HG03159 (cell line): ENCODE measurements at regions not wholly inside any gene's neighbourhood (a gene's known extent, or its start where the extent isn't known, plus 50 kb on each side); places are given as distances from the start of the nearest gene placed in this dataset.
"Not testable (repeated sequence)": the region's sequence is repeated elsewhere in the genome, so short reads cannot be mapped to it uniquely, and the experiment has no call there.

Source experiments
- ATAC-seq: cut with Tn5 transposase; IDR thresholded peaks from one replicate; pipeline ENCODE4 v1.9.1; 2021; ENCODE audit warnings: mild to moderate bottlenecking, moderate library complexity; ENCODE audit not compliant: unreplicated experiment

DNA sequence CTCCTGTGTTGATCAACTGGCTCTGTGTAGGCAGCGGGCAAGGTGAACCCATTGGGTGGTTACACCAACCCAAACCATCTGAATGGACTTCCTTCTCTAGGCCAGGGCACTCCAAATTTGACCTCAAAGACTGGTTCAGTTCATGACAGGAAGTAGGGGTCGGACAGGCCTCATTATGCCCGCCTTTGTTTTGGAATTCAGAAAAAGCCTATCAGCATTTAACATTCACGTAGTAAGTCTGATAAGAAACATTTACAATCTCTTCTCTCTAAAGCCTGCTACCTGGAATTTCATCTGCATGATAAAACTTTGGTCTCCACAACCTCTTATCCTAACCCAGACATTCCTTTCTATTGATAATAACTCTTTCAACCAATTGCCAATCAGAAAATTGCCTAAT, 97.1 kb upstream of the ETV3 start:
- ATAC-seq: no peak

DNA sequence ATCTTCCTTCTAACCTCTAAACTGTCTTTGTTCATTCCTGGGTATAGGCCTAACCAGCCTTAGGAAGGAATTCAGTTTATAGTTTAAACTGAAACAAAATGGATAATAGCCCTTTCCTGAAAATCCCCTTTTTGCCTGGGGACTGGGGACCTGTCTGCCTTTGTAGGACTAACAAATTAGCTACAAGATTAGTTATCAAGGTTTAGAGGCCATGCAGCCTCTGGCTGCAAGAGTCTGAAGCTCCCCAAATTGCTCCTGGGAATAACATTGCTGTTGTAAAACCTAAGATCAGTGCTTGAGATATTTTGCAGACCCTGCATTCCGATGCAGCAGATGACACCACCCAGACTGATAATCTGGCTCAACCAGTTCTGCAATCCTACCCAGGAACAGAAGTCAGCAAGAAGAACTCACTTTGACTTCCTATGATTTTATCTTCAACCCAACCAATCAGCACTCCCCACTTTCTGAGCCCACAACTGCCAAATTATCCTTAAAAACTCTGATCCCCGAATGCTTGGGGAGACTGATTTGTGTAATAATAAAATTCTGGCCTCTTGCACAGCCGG, 96.6 kb upstream of the ETV3 start:
- ATAC-seq: no peak

DNA sequence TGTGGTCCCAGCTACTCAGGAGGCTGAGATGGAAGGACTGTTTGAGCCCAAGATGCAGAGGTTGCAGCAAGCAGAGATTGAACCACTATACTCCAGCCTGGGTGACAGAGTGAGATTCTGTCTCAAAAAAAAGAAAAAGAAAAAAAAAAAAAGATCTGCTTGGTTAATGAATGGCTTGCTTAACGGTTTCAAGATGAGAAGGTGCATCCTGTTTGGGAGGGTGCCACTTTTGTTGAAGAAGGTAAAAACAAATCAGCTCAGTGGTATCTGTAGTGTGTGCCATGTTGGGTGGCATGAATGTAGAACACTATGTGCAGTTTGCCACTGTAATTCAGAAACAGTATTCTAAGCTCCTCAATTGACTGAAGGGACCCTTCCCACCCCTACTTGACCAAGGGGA, 94.9 kb upstream of the ETV3 start:
- ATAC-seq: peak; percentile 74

GRCh38 chr1:157231846-157232525, 93.8 kb upstream of the ETV3 start:
- no peak for ATAC-seq

DNA sequence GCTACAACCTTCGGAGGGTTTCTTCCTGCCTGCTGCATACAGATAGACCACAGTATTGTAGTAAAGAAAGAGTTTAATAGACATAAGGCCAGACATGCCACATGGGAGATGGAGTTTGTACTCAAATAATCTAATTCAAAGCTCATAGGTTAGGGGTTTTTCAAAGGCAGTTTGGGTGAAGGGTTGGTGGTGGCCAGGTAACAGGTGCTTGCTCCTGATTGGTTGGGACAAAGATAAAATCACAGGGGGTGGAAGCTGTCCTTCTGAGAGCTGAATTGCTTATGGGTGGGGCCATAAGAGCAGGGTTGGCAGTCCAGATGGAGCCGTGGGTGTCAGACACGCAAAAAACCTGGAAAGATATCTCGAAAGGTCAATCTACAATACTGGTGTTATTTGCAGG, 92.3 kb upstream of the ETV3 start:
- ATAC-seq: no peak

DNA sequence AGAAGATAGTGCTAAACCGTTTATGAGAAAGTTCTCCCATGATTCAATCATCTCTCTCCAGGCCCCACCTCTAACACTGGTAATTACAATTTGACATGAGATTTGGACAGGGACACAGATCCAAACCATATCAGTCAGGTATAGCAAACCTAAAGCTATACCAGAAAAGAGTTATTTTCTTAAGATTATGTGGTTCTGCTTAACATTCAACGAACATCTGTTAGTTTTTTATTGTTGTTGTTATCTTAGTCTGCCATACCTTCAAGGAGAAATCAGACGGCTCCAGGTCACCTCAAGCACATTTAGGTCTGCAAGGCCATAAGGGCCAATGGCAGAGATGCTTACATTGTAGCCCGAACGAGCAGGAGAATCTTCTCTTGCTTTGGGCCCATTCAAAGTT, 89.5 kb upstream of the ETV3 start:
- ATAC-seq: no peak

GRCh38 chr1:157226739-157227138, 88.5 kb upstream of the ETV3 start:
- ATAC-seq: no peak

DNA sequence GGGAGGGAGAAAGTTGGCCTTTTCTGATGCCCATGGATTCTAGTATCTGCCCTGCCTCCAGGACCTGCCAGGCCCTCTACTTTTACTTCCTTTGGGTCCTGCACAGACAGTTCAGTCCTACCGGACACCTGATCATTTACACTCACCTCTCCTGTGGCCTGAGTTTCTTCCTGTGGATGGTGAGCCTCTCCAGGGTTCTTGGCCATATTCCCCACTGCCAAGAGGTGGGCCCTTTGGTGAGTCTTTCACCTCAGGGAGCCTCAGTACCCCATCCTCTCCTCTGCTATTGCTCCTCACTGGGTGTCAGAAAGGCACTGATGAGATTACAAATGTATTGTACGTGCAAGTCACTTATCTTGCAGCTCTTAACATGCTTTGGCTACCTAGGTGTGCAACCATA, 81.4 kb upstream of the ETV3 start:
- no peak for ATAC-seq

DNA sequence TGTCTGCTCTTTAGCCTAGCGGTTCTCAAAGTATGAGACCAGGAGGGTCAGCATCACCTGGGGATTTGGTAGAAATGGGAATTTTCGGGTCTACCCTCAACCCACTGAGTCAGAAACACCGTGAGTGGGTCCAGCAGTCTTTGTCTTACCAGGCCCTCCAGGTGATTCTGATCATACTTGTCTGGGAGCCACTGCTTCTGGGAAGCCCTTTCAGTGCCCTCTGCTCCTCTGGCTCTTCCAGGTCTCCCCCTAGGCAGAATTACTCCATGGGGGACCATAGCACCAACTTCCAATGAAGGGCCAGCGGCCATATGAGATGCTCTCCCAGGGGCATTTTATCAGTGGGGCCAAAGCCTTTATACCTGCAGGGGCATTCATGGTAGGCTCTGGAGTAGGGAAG, 81.0 kb upstream of the ETV3 start:
- ATAC-seq: no peak

DNA sequence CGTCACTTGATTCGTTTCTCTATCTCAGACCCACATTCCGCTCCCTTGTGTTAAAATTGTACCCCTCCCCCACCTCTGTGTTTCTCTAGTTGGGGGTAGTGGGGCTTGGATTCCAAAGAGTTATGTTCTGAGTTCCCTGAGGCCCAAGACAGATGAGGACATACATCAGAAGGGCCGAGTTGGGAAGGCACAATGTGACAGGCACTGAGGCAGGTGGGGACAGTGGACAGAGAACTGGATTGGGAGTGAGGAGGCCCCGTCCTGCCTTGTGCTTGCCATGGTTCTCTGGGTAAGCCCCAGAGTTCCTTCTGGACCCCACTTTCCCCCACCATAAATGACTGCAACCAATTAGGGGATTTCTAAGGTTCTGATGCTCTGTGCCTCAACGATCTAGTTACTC, 80.5 kb upstream of the ETV3 start:
- no peak for ATAC-seq

DNA sequence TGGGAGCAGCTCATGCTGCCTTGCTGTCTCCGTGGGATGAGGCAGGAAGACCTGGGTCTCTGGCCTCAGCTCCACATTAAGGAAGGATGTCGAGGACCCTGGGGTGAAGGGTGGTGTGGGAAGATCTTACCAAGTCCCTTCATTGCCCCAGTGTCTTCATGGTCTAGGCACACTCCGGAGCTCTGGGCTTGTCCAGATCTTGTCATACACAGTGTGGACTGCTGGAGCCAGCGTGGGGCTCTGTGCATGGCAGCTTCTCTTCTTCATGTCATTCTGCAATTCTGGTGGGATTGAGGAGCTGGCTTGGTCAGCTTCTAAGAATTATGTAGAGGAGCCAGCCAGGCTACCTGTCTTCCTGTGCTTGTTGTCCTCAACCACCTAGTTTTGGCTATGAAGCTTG, 79.3 kb upstream of the ETV3 start:
- no peak for ATAC-seq

DNA sequence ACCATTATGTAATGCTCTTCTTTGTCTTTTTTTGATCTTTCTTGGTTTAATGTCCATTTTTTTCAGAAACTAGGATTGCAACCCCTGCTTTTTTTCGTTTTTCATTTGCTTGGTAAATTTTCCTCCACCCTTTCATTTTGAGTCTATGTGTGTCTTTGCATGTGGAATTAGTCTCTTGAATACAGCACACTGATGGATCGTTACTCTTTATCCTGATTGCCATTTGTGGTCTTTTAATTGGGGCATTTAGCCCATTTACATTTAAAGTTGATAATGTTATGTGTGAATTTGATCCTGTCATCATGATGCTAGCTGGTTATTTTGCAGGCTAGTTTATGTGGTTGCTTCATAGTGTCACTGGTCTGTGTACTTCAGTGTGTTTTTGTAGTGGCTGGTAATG, 75.6 kb upstream of the ETV3 start:
- ATAC-seq: no peak

- ATAC-seq: no peak
Observed at GRCh38 chr1:157209514-157209913, 71.3 kb upstream of the ETV3 start.

DNA sequence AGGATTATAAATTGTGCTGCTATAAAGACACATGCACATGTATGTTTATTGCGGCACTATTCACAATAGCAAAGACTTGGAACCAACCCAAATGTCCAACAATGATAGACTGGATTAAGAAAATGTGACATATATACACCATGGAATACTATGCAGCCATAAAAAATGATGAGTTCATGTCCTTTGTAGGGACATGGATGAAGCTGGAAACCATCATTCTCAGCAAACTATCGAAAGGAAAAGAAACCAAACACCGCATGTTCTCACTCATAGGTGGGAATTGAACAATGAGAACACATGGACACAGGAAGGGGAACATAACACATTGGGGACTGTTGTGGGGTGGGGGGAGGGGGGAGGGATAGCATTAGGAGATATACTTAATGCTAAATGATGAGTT, 67.8 kb upstream of the ETV3 start:
- ATAC-seq: not testable (repeated sequence)

DNA sequence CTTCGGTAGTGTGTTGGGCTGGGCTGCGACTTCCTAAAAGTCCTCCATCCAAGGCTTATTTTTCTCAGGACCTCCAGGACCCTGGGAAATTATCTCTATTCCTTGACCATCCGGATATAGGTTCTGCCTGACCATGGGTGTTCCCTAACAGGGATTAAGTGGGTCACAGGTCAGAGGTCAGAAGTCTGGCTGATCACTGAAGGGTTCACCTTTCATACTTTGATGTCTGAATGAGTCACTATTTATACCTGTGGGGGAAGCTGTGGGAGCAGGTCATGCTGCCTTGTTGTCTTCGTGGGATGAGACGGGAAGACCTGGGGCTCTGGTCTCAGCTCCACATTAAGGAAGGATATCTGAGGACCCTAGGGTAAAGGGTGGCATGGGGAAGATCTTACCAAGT, 65.0 kb upstream of the ETV3 start:
- ATAC-seq: no peak

GRCh38 chr1:157202331-157202730, 64.1 kb upstream of the ETV3 start:
- no peak for ATAC-seq

DNA sequence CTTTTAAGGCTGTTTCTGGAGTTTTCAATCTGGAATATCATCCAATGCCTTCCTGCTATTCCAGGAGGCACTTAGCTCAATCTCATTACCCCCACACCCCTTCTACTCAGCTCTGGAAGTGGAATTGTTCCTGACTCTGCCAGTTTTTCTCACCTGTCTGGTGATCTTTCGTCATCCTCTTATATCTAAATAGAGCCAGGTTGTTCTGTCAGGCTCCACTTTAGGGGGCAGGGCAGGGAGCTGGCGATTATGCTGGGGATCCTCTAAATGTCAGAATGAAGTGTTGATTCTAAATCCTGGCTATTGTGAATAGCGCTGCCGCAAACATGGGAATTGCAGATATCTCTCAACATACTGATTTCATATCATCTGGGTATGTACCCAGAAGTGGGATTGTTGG, 63.6 kb upstream of the ETV3 start:
- no peak for ATAC-seq

DNA sequence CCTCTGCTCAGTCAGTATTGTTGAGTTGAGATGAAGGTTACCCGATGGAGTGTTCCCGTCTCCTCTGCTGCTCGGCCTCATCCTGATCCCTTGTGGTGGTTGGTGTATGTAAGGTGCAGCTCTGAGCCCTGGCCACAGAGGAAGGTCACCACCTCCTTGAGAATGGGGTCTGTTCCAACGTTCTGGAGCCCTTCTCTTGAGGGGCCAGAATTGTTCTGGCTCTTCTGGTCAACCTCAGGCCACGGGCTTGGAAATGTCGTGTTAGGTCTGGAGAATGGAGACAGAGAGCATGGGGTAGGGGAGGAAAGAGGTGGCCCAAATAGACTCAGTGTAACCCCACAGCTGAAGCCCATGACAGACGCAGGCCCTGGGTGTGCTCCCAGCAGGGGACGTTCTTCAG, 62.3 kb upstream of the ETV3 start:
- ATAC-seq: no peak

- no peak for ATAC-seq
Observed at GRCh38 chr1:157199421-157199755, 61.2 kb upstream of the ETV3 start.

DNA sequence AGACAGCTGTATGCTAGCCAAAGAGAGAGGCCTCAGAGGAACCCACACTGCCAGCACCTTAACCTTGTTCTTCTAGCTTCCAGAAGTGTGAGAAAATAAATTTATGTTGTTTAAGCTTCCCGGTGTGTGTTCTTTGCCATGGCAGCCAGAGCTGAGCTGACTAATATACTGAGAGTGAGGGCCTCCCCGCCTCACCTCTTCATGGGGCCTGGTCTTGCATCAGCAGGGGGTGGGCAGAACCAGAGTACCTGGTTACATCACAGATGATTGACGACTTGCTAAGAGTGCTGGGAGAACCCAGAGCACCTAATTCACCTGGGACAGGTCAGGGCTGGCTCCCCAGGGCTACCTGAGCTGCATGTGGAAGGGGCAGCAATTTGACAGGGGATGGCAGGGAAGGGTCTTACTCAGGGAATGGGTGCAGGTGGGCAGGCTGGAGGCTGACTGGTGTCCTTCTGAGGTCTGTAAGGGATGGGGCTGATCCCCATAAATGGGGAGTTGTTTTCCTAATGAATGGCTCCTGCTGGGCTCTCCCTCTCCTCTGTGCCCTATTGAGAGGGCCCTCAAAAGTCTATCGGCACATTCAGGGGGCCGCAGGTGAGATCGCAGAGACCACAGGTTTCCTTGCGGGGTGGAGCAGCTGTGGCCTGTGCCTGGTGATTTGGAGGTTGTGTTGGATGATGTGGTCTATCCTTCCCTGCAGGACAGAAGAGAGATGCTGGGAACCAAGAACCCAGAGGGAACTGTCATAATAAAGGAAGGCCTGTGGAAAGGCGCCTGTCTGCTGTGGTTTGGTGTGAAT, 60.6 kb upstream of the ETV3 start:
- ATAC-seq: no peak

GRCh38 chr1:157197906-157198435, 59.8 kb upstream of the ETV3 start:
- no peak for ATAC-seq
